KMS-11 (cell line): ENCODE measurements at regions not wholly inside any gene's neighbourhood (a gene's known extent, or its start where the extent isn't known, plus 50 kb on each side); places are given as distances from the start of the nearest gene placed in this dataset.
A peak's percentile ranks its signal among the peaks of the same experiment; 100 is the strongest.

Experiments
- H2AFZ ChIP-seq: fragments of 200-600 bp; sonication (generic); 2 replicates; pipeline ENCODE4 v1.6.1; 2016; ENCODE audit warnings: antibody characterized with exemption, mixed run types, low read depth
- H3K27ac ChIP-seq: fragments of 200-600 bp; sonication (generic); 2 replicates; pipeline ENCODE4 v1.6.1; 2016; ENCODE audit warnings: mild to moderate bottlenecking, mixed run types
- H3K27me3 ChIP-seq: fragments of 200-600 bp; sonication (generic); 2 replicates; pipeline ENCODE4 v1.6.1; 2017; ENCODE audit warnings: mild to moderate bottlenecking, low read depth, mixed run types, moderate library complexity; ENCODE audit not compliant: insufficient read depth
- H3K36me3 ChIP-seq: fragments of 200-600 bp; sonication (generic); 2 replicates; pipeline ENCODE4 v1.6.1; 2017; ENCODE audit warnings: mild to moderate bottlenecking, mixed run types; ENCODE audit not compliant: insufficient read depth
- H3K4me1 ChIP-seq: fragments of 200-600 bp; sonication (generic); 2 replicates; pipeline ENCODE4 v1.6.1; 2016; ENCODE audit warnings: mild to moderate bottlenecking, low read depth, mixed run types; ENCODE audit not compliant: poor library complexity, severe bottlenecking
- H3K4me2 ChIP-seq: fragments of 200-600 bp; sonication (generic); 2 replicates; pipeline ENCODE4 v1.7.0; 2016; ENCODE audit warnings: mild to moderate bottlenecking, mixed run types
- H3K4me3 ChIP-seq: fragments of 200-600 bp; sonication (generic); IDR thresholded peaks from 2 replicates; pipeline ENCODE4 v1.6.1; 2017; ENCODE audit warnings: low read depth, low read length, mixed read lengths; ENCODE audit not compliant: insufficient read depth
- H3K79me2 ChIP-seq: fragments of 200-600 bp; sonication (generic); 2 replicates; pipeline ENCODE4 v1.6.1; 2016; ENCODE audit warnings: low read depth, mixed run types; ENCODE audit not compliant: insufficient read depth
- H3K9ac ChIP-seq: fragments of 200-600 bp; sonication (generic); 2 replicates; pipeline ENCODE4 v1.6.1; 2016; ENCODE audit warnings: mild to moderate bottlenecking, mixed run types
- H4K20me1 ChIP-seq: fragments of 200-600 bp; sonication (generic); 2 replicates; pipeline ENCODE4 v1.6.1; 2016; ENCODE audit warnings: mild to moderate bottlenecking, mixed run types; ENCODE audit not compliant: insufficient read depth
- CTCF ChIP-seq: fragments of 200-600 bp; sonication (generic); conservative IDR thresholded peaks from 2 replicates; pipeline ENCODE4 v1.6.1; 2017; ENCODE audit warnings: low read depth, mild to moderate bottlenecking, antibody characterized with exemption, low read length, moderate library complexity, mixed read lengths

DNA sequence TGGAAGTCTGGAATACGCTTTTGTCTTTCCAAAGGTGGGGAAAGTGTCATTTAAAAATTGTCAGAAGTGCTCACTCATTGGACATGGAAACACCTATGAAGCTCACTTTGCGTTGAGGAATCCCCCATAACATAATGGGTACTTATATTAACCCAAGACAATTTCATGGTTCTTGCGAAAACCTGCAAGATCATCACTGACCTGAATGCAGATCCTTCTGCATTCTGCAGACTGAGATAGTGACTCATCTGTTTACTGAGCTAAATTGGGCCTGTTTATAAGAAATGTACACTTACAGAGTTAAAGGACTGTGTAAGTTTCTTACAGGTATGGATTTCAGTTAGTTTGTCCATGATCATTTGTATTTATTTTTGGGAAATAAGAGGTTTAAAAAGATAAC lies 153.0 kb downstream of the HMHB1 start:
- no peak overlapping the region for H3K27ac ChIP-seq
- H3K27me3 ChIP-seq = no peaks in the 10 kb centered on the region
- H3K4me2 ChIP-seq = no peak overlapping the region
- no peaks in the 10 kb centered on the region for H4K20me1 ChIP-seq
- no peaks in the 10 kb centered on the region for H3K36me3 ChIP-seq
- H2AFZ ChIP-seq = no peak overlapping the region
- H3K9ac ChIP-seq = no peak overlapping the region
- TF ChIP-seq CTCF = no peak
- H3K4me1 ChIP-seq = peaks cover 4% of the 10 kb centered on the region
- no peak overlapping the region for H3K4me3 ChIP-seq
- H3K79me2 ChIP-seq = no peaks in the 10 kb centered on the region

- Histone ChIP-seq H3K4me1 (peaks cover 4% of the 10 kb centered on the region), H4K20me1 (no peaks in the 10 kb centered on the region), H3K27ac (no peak overlapping the region), H3K79me2 (no peaks in the 10 kb centered on the region), H3K36me3 (no peaks in the 10 kb centered on the region), H3K4me3 (no peak overlapping the region), H2AFZ (no peak overlapping the region), H3K4me2 (no peak overlapping the region), H3K9ac (no peak overlapping the region), H3K27me3 (no peaks in the 10 kb centered on the region)
- TF ChIP-seq CTCF = no peak
Observed at GRCh38 chr5:143966280-143966679, 154.3 kb downstream of the HMHB1 start.

DNA sequence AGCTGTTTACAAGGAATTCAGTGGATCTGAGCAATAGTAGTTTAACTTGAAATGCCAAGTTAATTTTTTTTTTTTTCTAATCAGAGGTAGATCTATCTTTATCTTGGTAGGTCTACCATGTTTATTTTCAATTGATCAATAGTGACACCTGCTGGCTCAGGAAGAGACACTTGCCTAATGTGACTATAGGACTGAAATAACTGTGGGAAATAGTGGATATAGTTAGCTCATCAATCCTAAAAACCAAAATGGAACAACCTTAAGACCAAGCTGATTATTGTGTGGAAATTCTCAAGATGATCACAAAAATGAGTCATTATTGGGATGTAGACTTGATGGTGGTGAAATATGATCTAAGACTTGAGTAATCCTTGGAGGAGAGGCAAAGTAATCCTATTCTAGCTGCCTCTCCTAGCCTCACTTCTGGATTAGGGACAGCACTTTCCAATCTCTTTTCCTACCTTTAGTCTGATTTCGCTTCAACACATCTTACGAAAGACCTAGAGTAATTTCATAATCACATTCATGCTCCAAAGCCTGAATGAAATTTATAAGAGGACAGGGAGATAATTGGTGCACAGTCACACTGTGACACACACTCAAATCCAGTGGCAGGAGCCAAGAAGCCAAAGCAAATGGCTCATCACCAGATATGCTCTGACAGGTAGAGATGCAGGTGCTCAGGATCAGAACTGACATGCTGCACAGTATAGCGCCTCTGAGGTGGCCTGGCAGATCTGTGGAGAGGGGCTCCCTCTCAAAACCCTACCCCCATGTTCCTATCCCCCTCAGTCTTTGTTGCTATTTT lies 156.3 kb downstream of the HMHB1 start:
- no peaks in the 10 kb centered on the region for H4K20me1 ChIP-seq
- no peak overlapping the region for H3K4me2 ChIP-seq
- H3K27me3 ChIP-seq = no peaks in the 10 kb centered on the region
- no peak overlapping the region for H3K9ac ChIP-seq
- H3K27ac ChIP-seq = no peak overlapping the region
- no peak overlapping the region for H2AFZ ChIP-seq
- no peaks in the 10 kb centered on the region for H3K79me2 ChIP-seq
- peak; percentile 75 for TF ChIP-seq CTCF
- peaks cover 4% of the 10 kb centered on the region for H3K4me1 ChIP-seq
- no peak overlapping the region for H3K4me3 ChIP-seq
- no peaks in the 10 kb centered on the region for H3K36me3 ChIP-seq

- no peak overlapping the region for H3K4me2 ChIP-seq
- no peaks in the 10 kb centered on the region for H3K79me2 ChIP-seq
- no peaks in the 10 kb centered on the region for H3K27me3 ChIP-seq
- H2AFZ ChIP-seq = no peak overlapping the region
- no peak overlapping the region for H3K27ac ChIP-seq
- H3K4me1 ChIP-seq = peaks cover 4% of the 10 kb centered on the region
- no peak overlapping the region for H3K9ac ChIP-seq
- TF ChIP-seq CTCF = no peak
- H3K4me3 ChIP-seq = no peak overlapping the region
- no peaks in the 10 kb centered on the region for H3K36me3 ChIP-seq
- H4K20me1 ChIP-seq = no peaks in the 10 kb centered on the region
Observed at GRCh38 chr5:143970159-143970558, 158.2 kb downstream of the HMHB1 start.
